ENCODE measurements at regions not wholly inside any gene's neighbourhood (a gene's known extent, or its start where the extent isn't known, plus 50 kb on each side); places are given as distances from the start of the nearest gene placed in this dataset.
"Not testable (repeated sequence)": the region's sequence is repeated elsewhere in the genome, so short reads cannot be mapped to it uniquely, and the experiment has no call there.

GRCh38 chrX:737021-737420 is 106.4 kb downstream of the SHOX start:
- ATAC-seq (ENCODE audit: poor library complexity); intact Hi-C loops (cut with DNase I); DNase-seq: not testable (repeated sequence)

GRCh38 chrX:734362-734761 is 103.8 kb downstream of the SHOX start:
- intact Hi-C loops (cut with DNase I) = no loop called here
- ATAC-seq (ENCODE audit: poor library complexity) (no peak), DNase-seq (no peak)

- DNase-seq = no peak
- intact Hi-C loops (cut with DNase I) = no loop called here
- ATAC-seq (ENCODE audit: poor library complexity) = no peak
Measured at GRCh38 chrX:733961-734360, 103.4 kb downstream of the SHOX start.

- ATAC-seq (ENCODE audit: poor library complexity) = no peak
- intact Hi-C loops (cut with DNase I) = no loop called here
- DNase-seq = no peak
Measured at GRCh38 chrX:729583-730409, 99.2 kb downstream of the SHOX start.

GRCh38 chrX:729101-729500 is 98.5 kb downstream of the SHOX start:
- ATAC-seq (ENCODE audit: poor library complexity); intact Hi-C loops (cut with DNase I); DNase-seq: not testable (repeated sequence)

- ATAC-seq (ENCODE audit: poor library complexity); intact Hi-C loops (cut with DNase I); DNase-seq: not testable (repeated sequence)
Measured at GRCh38 chrX:728639-729038, 98.0 kb downstream of the SHOX start.

GRCh38 chrX:727738-728621 is 97.4 kb downstream of the SHOX start:
- ATAC-seq (ENCODE audit: poor library complexity) = no peak
- no peak for DNase-seq
- intact Hi-C loops (cut with DNase I) = no loop called here

GRCh38 chrX:725971-726370 is 95.4 kb downstream of the SHOX start:
- ATAC-seq (ENCODE audit: poor library complexity) (no peak), DNase-seq (no peak)
- intact Hi-C loops (cut with DNase I) = no loop called here

GRCh38 chrX:724256-724655 is 93.7 kb downstream of the SHOX start:
- intact Hi-C loops (cut with DNase I) = no loop called here
- ATAC-seq (ENCODE audit: poor library complexity) (no peak), DNase-seq (no peak)

- ATAC-seq (ENCODE audit: poor library complexity) = no peak
- intact Hi-C loops (cut with DNase I) = no loop called here
- no peak for DNase-seq
Measured at GRCh38 chrX:723781-724180, 93.2 kb downstream of the SHOX start.

GRCh38 chrX:721354-721753 is 90.8 kb downstream of the SHOX start:
- intact Hi-C loops (cut with DNase I) = no loop called here
- DNase-seq (no peak), ATAC-seq (ENCODE audit: poor library complexity) (no peak)

GRCh38 chrX:720825-721224 is 90.2 kb downstream of the SHOX start:
- no peak for DNase-seq
- intact Hi-C loops (cut with DNase I) = no loop called here
- ATAC-seq (ENCODE audit: poor library complexity) = no peak

GRCh38 chrX:720250-720649 is 89.7 kb downstream of the SHOX start:
- DNase-seq = no peak
- intact Hi-C loops (cut with DNase I) = no loop called here
- ATAC-seq (ENCODE audit: poor library complexity) = no peak

- intact Hi-C loops (cut with DNase I) = no loop called here
- DNase-seq (no peak), ATAC-seq (ENCODE audit: poor library complexity) (no peak)
Measured at GRCh38 chrX:716136-716535, 85.5 kb downstream of the SHOX start.

- ATAC-seq (ENCODE audit: poor library complexity) (no peak), DNase-seq (no peak)
- intact Hi-C loops (cut with DNase I) = no loop called here
Measured at GRCh38 chrX:714131-714530, 83.5 kb downstream of the SHOX start.

Data from Right ventricle myocardium superior (tissue), 1 donor.